Activated CD4-positive, alpha-beta T cell treated with anti-CD3 and anti-CD28 coated beads for 1 hour (primary cell): ENCODE measurements at regions not wholly inside any gene's neighbourhood (a gene's known extent, or its start where the extent isn't known, plus 50 kb on each side); places are given as distances from the start of the nearest gene placed in this dataset.
"Not testable (repeated sequence)": the region's sequence is repeated elsewhere in the genome, so short reads cannot be mapped to it uniquely, and the experiment has no call there.

Source experiments
- DNase-seq: peaks from one replicate; pipeline ENCODE4 v3.0.0-alpha.2; 2020

GRCh38 chr6:4280707-4281106 is 145.3 kb upstream of the ECI2 start:
- DNase-seq = no peak

GRCh38 chr6:4280031-4280430 is 144.7 kb upstream of the ECI2 start:
- no peak for DNase-seq

DNA sequence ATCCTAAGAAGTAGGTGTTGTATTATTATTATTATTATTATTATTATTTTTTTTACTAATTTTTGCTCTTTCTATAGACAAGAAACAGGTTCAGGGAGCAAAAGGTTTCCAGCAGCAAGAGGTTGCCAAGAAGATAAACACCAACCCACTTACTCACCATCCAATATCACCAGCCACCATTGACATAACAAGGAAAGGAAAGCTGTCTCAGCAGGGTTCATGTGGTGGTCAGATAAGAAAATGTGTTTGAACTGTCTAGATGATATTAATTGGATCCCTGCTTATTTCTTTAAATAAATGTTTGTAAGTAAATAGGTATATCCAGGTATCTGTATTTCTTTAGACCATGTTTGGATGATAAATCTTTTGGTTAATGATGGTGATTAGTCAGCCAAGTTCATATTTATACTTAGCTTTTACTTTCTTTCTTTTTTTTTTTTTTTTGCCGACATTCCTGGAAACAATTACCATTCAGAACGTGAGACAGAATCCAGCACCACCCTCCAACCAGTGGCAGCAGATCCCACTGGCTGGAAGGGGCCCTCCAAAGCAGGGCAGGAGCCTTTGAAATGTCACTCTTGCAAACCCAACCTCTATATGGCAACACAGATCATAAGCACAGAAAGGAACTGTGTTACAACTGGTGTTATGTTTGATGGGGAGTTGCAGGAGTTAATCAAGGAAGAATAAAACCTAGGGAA is 139.2 kb upstream of the ECI2 start:
- no peak for DNase-seq

DNA sequence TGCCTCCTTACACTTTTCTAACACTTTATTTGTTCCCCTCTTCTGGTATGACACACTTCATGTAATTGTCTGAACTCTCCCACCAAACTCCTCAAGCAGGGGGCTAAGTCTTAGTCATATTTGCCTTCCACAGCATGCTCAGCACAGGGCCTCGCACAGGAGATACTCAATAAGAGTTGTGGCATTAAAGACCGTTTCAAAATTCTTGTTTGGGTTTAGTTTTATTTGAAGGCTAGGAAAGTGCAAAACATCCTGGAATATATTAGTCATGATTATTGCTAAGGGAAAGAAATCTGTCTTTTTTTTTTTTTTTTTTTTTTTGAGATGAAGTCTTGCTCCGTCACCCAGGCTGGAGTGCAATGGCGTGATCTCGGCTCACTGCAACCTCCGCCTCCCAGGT is 137.6 kb upstream of the ECI2 start:
- no peak for DNase-seq

GRCh38 chr6:4271761-4272470 is 136.5 kb upstream of the ECI2 start:
- no peak for DNase-seq

DNA sequence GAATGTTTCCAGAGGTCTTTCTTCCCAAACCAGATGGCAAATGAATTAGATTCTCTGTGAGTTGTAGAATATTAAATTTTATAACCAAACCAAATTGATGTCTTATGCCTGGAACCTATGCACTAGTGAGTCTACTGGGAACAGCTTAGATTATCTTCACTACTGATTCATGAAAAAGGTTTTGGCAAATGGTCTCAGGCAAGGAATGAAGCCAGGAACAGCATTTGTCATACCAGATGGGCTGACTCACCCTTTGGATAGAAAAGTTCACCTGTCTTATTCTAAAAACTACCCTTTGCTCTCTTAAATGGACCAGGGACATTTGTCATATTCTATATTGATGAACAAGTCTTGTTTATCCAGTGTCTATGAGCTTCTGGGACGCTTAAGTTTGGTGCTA is 135.4 kb upstream of the ECI2 start:
- DNase-seq = no peak

- no peak for DNase-seq
Measured at GRCh38 chr6:4270001-4270400, 134.6 kb upstream of the ECI2 start.

- DNase-seq = no peak
Measured at GRCh38 chr6:4268171-4268570, 132.8 kb upstream of the ECI2 start.

DNA sequence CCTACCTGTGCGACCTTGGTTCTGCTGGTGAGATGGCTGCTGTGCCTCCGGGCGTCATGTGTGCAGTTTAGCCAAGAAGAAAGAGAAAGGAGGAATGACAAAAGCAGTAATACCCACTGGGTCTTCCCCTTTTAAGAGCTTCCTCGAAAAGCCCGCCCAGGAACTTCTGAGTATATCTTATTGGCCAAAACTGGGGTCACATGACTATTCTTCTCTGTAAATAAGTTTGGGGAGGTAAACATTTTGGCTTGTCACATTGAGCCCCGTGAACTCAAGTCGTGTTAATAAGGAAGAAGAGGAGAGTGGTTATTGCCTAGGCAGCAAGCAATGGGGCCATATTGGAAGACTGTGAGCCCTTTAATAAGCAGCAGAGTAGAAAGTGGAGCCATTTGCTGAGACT is 130.4 kb upstream of the ECI2 start:
- DNase-seq = no peak

DNA sequence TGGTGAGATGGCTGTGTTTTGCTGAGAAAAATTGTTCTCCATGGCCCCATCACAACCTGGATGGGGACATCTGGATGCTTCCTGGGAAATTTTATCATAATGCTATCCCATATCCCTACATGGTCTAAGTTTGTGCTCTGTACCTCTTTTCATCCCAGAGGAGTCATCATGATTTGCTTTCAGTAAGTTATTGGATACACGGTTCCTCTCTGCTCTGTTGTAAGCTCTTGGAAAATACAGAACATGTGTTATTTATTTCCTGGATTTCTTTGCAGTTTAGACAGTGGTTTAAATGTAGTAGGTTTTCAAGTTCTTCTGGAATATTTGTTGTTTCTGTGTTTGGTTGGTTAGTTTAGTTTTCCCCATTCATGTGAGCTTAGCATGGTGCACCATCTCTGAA is 129.2 kb upstream of the ECI2 start:
- DNase-seq = no peak

DNA sequence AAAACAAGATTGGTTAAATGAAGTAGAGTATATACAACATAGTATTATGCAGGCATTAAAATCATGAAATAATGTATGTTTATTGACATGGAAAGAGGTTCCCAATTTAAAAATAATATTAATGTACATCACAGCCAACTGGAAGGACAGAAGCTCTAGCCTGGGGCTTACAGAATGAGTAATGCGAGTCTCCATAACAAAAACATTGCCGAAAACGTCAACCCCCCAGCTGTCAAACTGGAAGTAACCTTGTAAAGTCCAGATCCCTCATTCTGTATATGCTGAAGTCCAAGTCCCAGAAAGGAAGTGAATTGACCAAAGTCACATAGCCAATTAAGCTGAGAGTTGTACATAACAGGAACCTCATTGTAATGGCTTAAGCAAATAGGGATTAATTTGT is 128.7 kb upstream of the ECI2 start:
- no peak for DNase-seq

GRCh38 chr6:4262526-4262925 is 127.2 kb upstream of the ECI2 start:
- DNase-seq = no peak

- DNase-seq = no peak
Measured at GRCh38 chr6:4259391-4259790, 124.0 kb upstream of the ECI2 start.

DNA sequence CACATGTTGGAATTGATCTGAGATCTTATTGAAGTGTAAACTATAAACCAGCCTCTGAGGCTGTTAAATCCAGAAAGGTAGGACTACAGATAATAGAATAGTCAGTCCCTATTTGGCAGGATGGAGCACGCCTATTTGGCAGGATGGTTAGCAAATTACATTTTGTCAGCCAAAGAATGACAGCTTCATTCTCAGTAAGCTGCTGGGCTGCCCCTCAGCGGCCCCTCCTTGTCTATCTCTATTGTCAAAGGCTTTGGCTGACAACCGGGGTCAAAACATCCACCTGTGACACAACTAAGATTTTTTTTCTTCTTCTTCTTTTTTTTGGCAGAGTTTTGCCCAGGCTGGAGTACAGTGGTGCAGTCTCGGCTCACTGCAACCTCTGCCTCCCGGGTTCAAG is 123.4 kb upstream of the ECI2 start:
- no peak for DNase-seq

DNA sequence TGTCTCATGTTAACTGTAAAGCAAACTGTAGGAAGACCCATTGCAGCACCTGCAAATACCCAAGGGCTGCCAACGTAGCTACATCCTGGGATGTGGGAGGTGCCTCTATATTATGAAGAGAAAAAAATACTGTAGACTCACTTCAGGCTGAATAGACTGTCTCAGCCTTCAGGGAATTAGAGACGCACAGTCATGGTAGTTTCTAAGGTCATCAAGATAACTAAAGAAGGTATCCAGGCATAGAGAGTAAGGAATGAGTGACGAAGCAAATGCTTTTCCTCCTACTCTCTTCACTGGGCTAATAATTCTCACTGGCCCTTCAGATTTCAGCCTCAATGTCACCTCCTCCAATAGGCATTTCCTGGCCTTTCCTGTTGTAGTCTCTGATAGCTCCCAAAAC is 121.6 kb upstream of the ECI2 start:
- DNase-seq = no peak

DNA sequence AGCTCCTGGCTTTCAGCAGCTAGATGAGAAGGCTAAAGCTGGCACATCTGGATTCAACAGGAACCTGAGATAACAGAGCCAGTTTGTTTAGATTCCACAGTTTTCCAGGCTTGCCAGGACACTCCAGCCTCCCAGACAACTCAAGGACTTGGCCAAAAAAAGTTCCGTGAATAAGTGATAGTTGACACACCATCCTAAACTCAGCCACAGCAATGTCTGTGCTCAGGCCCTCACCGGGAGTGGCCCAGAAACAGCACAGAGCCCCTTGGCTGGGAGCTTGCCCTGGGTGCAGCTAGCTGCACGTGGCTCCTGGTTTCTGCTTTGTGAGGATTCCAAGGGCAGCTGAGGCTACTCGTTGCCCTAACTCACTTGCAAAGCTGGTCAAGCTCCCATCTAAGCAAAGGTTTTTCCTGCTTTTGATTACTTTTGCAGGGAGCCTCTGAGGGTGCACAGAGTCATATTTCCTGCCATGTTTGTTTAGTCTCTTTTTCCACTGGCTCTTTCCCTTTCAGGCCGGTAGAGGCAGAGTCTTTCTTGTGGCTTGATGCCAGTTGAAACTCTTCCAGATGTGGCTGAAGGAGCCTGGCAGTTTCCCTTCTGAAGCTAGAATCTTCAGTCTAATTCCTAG is 118.3 kb upstream of the ECI2 start:
- no peak for DNase-seq

DNA sequence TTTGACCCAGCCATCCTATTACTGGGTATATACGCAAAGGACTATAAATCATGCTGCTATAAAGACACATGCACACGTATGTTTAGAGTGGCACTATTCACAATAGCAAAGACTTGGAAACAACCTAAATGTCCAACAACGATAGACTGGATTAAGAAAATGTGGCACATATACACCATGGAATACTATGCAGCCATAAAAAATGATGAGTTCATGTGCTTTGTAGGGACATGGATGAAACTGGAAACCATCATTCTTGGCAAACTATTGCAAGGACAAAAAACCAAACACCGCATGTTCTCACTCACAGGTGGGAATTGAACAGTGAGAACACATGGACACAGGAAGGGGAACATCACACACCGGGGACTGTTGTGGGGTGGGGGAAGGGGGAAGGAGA is 117.1 kb upstream of the ECI2 start:
- DNase-seq = not testable (repeated sequence)

GRCh38 chr6:4250645-4251044 is 115.3 kb upstream of the ECI2 start:
- no peak for DNase-seq

DNA sequence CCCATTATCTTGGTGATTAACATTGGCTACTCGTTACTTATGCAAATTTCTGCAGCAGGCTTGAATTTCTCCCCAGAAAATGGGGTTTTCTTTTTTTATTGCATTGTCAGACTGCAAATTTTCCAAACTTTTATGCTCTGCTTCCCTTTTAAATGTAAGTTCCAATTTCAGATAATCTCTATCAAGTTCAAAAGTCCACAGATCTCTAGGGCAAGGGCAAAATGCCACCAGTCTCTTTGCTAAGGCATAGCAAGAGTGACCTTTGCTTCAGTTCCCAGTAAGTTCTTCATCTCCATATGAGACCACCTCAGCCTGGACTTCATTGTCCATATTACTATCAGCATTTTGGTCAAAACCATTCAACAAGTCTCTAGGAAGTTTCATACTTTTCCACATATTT is 108.5 kb upstream of the ECI2 start:
- not testable (repeated sequence) for DNase-seq

GRCh38 chr6:4243237-4243636 is 107.9 kb upstream of the ECI2 start:
- DNase-seq = no peak

GRCh38 chr6:4242601-4243000 is 107.2 kb upstream of the ECI2 start:
- no peak for DNase-seq

- DNase-seq = no peak
Measured at GRCh38 chr6:4240148-4240547, 104.8 kb upstream of the ECI2 start.

- no peak for DNase-seq
Measured at GRCh38 chr6:4225161-4225872, 89.9 kb upstream of the ECI2 start.
